Uterus (tissue), 3 donors: ENCODE measurements at regions not wholly inside any gene's neighbourhood (a gene's known extent, or its start where the extent isn't known, plus 50 kb on each side); places are given as distances from the start of the nearest gene placed in this dataset.

Experiments used
- DNase-seq, 2 donors: peaks; one replicate each; pipeline ENCODE4 v3.0.0-alpha.2; 2019 to 2020
- H3K27ac ChIP-seq, 2 donors: fragments of 200-600 bp; sonication (generic); 1 replicate in 1 of 2; 2 replicates in 1 of 2; pipeline ENCODE4 v1.5.1; 2016 to 2018
- H3K27me3 ChIP-seq, 2 donors: fragments of 200-600 bp; sonication (generic); one replicate each; pipeline ENCODE4 v1.5.1; 2018 to 2019; ENCODE audit warnings: control low read depth in 1 of 2
- H3K36me3 ChIP-seq, 2 donors: fragments of 200-600 bp; sonication (generic); one replicate each; pipeline ENCODE4 v1.5.1; 2019; ENCODE audit warnings: control low read depth in 1 of 2
- H3K4me1 ChIP-seq, 2 donors: fragments of 200-600 bp; sonication (generic); one replicate each; pipeline ENCODE4 v1.5.1; 2018 to 2019; ENCODE audit warnings: control low read depth in 1 of 2
- H3K4me3 ChIP-seq, 2 donors: fragments of 200-600 bp; sonication (generic); 1 replicate in 1 of 2; 2 replicates in 1 of 2; pipeline ENCODE4 v1.5.1; 2018 to 2019; ENCODE audit warnings: mild to moderate bottlenecking in 1 of 2
- H3K9me3 ChIP-seq, 2 donors: fragments of 200-600 bp; sonication (generic); one replicate each; pipeline ENCODE4 v1.5.1; 2019; ENCODE audit warnings: control low read depth in 1 of 2
- POLR2A ChIP-seq, 2 donors: fragments of 450-650 bp; IDR thresholded peaks; one replicate each; pipeline ENCODE4 v1.6.1; 2016; ENCODE audit warnings: antibody characterized with exemption in 2 of 2, mild to moderate bottlenecking in 1 of 2, moderate library complexity in 1 of 2
- intact Hi-C: fragments of 100-400 bp; cut with DNase I; formaldehyde crosslinking; loops from one replicate; pipeline ENCODE4 v1.15.1; 2023; ENCODE audit warnings: low total_unique reads
- TF ChIP-seq, protein P1 (sequence below), 4 experiments: fragments of 200-600 bp in 2 of 4; fragments of 450-650 bp in 2 of 4; sonication (generic) in 2 of 4; IDR thresholded peaks; one replicate each; pipeline ENCODE4 v1.5.1; 2016 to 2019; ENCODE audit warnings: antibody characterized with exemption in 4 of 4, mild to moderate bottlenecking in 2 of 4, moderate library complexity in 1 of 4
- donor health status: DM: yes; HTN: yes; CAD: no.

DNA sequence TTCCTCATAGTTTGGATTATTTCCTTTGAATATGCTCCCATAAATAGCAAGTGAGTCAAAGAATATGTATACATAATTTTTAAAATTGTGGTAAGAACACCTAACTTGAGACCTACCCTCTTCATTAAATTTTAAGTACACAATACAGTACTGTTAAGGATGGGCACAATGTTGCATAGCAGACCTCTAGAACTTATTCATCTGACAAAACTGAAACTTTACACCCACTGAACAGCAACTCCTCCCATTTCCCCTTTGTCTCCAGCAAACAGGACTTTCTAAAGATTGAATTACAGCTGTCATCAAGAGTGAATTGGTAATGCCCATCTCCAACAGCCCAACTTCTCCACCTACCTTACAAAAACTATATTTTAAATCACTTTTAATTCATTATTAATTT lies 388.9 kb downstream of the HTR1A start:
- TF ChIP-seq POLR2A (IDR thresholded peaks at IDR 0.05) = no peak
- TF ChIP-seq, protein P1, sequence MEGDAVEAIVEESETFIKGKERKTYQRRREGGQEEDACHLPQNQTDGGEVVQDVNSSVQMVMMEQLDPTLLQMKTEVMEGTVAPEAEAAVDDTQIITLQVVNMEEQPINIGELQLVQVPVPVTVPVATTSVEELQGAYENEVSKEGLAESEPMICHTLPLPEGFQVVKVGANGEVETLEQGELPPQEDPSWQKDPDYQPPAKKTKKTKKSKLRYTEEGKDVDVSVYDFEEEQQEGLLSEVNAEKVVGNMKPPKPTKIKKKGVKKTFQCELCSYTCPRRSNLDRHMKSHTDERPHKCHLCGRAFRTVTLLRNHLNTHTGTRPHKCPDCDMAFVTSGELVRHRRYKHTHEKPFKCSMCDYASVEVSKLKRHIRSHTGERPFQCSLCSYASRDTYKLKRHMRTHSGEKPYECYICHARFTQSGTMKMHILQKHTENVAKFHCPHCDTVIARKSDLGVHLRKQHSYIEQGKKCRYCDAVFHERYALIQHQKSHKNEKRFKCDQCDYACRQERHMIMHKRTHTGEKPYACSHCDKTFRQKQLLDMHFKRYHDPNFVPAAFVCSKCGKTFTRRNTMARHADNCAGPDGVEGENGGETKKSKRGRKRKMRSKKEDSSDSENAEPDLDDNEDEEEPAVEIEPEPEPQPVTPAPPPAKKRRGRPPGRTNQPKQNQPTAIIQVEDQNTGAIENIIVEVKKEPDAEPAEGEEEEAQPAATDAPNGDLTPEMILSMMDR (IDR thresholded peaks at IDR 0.05) = no peak
- Histone ChIP-seq H3K9me3 (no peaks in the 10 kb centered on the region), H3K36me3 (no peaks in the 10 kb centered on the region), H3K4me3 (no peak overlapping the region), H3K27ac (no peak overlapping the region), H3K27me3 (no peaks in the 10 kb centered on the region), H3K4me1 (no peaks in the 10 kb centered on the region)
- intact Hi-C loops = no loop called here
- no peak for DNase-seq

DNA sequence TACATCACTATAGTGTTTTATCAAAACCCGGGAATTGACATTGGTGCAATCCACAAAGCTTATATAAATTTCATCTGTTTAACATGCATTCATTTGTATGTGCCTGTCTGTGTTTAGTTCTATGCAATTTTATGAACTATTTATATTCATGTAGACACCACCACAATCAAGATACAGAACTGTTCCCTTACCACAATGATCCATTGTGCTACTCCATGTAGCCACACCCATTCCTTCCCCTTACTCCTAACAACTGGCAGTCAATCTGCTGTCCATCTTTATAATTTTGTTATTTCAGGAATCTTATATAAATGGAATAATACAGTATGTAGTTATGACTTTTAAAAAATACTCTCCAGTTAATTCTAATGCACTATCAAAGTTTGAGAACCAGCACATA lies 389.5 kb downstream of the HTR1A start:
- no peak for DNase-seq
- intact Hi-C loops = no loop called here

DNA sequence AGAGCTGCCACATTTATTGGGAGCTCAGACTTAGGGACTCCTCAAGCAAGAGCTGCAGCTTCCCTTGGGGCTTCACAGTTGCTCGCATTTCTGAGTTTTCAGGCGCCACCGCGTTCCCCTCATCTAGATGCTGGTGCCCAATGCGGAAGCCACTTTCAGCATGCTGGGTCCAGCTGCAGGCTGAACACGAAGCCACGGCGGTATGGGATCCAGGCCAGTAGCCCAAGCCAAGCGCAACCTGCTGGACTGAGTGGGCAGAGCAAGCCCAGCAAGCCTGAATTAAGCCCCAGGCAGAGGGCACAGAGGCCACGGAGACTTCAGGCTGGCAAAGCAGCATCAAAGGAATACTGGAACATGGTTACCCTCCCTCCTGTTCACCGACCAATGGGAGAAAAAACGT lies 391.5 kb downstream of the HTR1A start:
- Histone ChIP-seq H3K27ac (no peak overlapping the region), H3K36me3 (no peaks in the 10 kb centered on the region), H3K27me3 (no peaks in the 10 kb centered on the region), H3K9me3 (no peaks in the 10 kb centered on the region), H3K4me3 (no peak overlapping the region), H3K4me1 (no peaks in the 10 kb centered on the region)
- TF ChIP-seq, protein P1 (IDR thresholded peaks at IDR 0.05) = no peak
- no peak for TF ChIP-seq POLR2A (IDR thresholded peaks at IDR 0.05)
- intact Hi-C loops = no loop called here
- DNase-seq = no peak

More for the DNA sequence above, 389.5 kb downstream of the HTR1A start:
- TF ChIP-seq POLR2A (IDR thresholded peaks at IDR 0.05) = no peak
- TF ChIP-seq, protein P1 (IDR thresholded peaks at IDR 0.05) = no peak
- no peaks in the 10 kb centered on the region for H3K4me1 ChIP-seq
- H3K9me3 ChIP-seq = no peaks in the 10 kb centered on the region
- no peaks in the 10 kb centered on the region for H3K27me3 ChIP-seq
- no peak overlapping the region for H3K27ac ChIP-seq
- no peaks in the 10 kb centered on the region for H3K36me3 ChIP-seq
- H3K4me3 ChIP-seq = no peak overlapping the region

DNA sequence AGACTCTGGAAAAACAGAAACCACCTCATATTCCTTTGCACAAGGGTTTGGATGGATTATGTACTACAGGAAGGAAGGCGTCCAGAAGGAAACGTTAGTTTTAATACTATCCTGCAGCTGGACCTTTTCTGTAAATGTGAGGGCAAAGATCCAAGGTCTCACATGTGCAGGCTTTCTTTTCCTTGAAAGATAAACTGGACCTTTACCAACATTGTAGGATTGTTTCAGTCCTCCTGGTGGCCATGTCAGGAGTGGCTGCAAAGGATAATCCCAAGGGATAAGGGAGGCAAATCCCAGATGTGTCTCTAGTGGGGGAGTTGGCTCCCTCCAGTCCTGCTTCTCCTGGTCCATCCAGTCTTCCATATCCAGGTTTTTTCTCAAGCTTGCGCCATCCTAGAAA lies 397.5 kb downstream of the HTR1A start:
- Histone ChIP-seq H3K9me3 (no peaks in the 10 kb centered on the region), H3K36me3 (no peaks in the 10 kb centered on the region), H3K4me3 (no peak overlapping the region), H3K27me3 (no peaks in the 10 kb centered on the region), H3K4me1 (no peaks in the 10 kb centered on the region), H3K27ac (no peak overlapping the region)
- intact Hi-C loops = no loop called here
- TF ChIP-seq, protein P1 (IDR thresholded peaks at IDR 0.05) = no peak
- TF ChIP-seq POLR2A (IDR thresholded peaks at IDR 0.05) = no peak
- no peak for DNase-seq

DNA sequence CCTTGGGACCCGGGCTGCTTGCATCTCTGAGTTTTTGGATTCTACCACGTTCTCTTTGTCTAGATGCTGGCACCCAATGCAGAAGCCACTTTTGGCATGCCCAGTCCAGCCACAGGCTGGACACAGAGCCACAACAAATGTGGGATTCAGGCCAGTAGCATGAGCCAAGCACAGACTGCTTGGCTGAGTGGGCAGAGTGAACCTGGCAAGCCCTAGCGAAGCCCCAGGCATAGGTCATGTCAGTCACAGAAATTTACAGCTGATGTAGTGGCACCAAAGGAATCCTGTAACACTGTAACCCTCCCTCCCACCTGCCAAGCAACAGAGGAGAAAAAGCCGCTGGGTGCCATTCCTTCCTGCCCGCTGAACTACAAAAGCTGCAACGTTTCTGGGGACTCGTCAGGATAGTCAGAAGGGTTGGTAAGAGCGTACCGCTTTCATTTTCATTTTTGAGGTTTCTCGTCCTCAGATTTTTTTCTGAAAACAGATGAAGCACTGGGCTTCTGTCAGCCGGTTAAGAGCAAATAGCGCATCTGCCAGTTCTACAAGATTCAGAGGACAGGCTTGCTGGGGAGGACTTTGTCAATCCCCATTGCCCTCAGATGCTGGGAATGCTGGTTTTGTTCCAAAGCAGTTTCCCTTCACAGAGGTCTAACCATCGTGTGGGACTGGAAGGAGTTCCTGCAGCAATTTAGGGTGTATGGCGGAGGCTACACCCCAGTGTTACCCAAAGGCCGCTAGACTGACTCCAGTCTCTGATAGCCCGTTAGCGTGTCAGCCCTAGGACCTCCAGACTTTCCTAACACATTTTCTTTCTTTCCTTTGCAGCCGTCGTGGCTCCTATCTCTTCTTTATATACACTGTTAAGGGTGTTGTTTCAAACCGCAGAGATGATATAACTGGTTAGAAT lies 399.0 kb downstream of the HTR1A start:
- no peaks in the 10 kb centered on the region for H3K36me3 ChIP-seq

More for the DNA sequence above, 399.0 kb downstream of the HTR1A start:
- TF ChIP-seq, protein P1 (IDR thresholded peaks at IDR 0.05) = no peak
- TF ChIP-seq POLR2A (IDR thresholded peaks at IDR 0.05) = no peak
- H3K27ac ChIP-seq = no peak overlapping the region
- H3K27me3 ChIP-seq = no peaks in the 10 kb centered on the region
- no peaks in the 10 kb centered on the region for H3K9me3 ChIP-seq
- H3K4me3 ChIP-seq = no peak overlapping the region
- no peak for DNase-seq
- intact Hi-C loops = no loop called here
- H3K4me1 ChIP-seq = no peaks in the 10 kb centered on the region
